ENCODE measurements at regions not wholly inside any gene's neighbourhood (a gene's known extent, or its start where the extent isn't known, plus 50 kb on each side); places are given as distances from the start of the nearest gene placed in this dataset.
"Not testable (repeated sequence)": the region's sequence is repeated elsewhere in the genome, so short reads cannot be mapped to it uniquely, and the experiment has no call there.

- no peak for TF ChIP-seq CTCF (IDR thresholded peaks at IDR 0.05; ENCODE audit: low read depth, low read length, missing control alignments)
- no peak overlapping the region for H3K4me3 ChIP-seq (ENCODE audit: low read depth, low read length)
- in situ Hi-C loops (cut with HindIII; ENCODE audit: low sequenced_read_pairs), result no loop called here
- DNase-seq (ENCODE audit: low read depth), result no peak
These were observed 448.7 kb upstream of the MYT1L start for GRCh38 chr2:2779727-2780126.

- in situ Hi-C loops (cut with HindIII; ENCODE audit: low sequenced_read_pairs), result no loop called here
- no peak for DNase-seq (ENCODE audit: low read depth)
- TF ChIP-seq CTCF (IDR thresholded peaks at IDR 0.05; ENCODE audit: low read depth, low read length, missing control alignments), result no peak
- no peak overlapping the region for H3K4me3 ChIP-seq (ENCODE audit: low read depth, low read length)
These were observed 446.8 kb upstream of the MYT1L start for GRCh38 chr2:2777876-2778275.

GRCh38 chr2:2777213-2777612 lies 446.1 kb upstream of the MYT1L start:
- DNase-seq (ENCODE audit: low read depth), result no peak
- in situ Hi-C loops (cut with HindIII; ENCODE audit: low sequenced_read_pairs), result no loop called here
- H3K4me3 ChIP-seq (ENCODE audit: low read depth, low read length), result no peak overlapping the region
- no peak for TF ChIP-seq CTCF (IDR thresholded peaks at IDR 0.05; ENCODE audit: low read depth, low read length, missing control alignments)

- no peak overlapping the region for H3K4me3 ChIP-seq (ENCODE audit: low read depth, low read length)
- no peak for DNase-seq (ENCODE audit: low read depth)
- in situ Hi-C loops (cut with HindIII; ENCODE audit: low sequenced_read_pairs), result no loop called here
- TF ChIP-seq CTCF (IDR thresholded peaks at IDR 0.05; ENCODE audit: low read depth, low read length, missing control alignments), result no peak
These were observed 443.9 kb upstream of the MYT1L start for GRCh38 chr2:2775018-2775417.

GRCh38 chr2:2773692-2774091 lies 442.6 kb upstream of the MYT1L start:
- no peak for TF ChIP-seq CTCF (IDR thresholded peaks at IDR 0.05; ENCODE audit: low read depth, low read length, missing control alignments)
- DNase-seq (ENCODE audit: low read depth), result no peak
- no peak overlapping the region for H3K4me3 ChIP-seq (ENCODE audit: low read depth, low read length)
- in situ Hi-C loops (cut with HindIII; ENCODE audit: low sequenced_read_pairs), result no loop called here

GRCh38 chr2:2773080-2773479 lies 442.0 kb upstream of the MYT1L start:
- DNase-seq (ENCODE audit: low read depth); H3K4me3 ChIP-seq (ENCODE audit: low read depth, low read length); in situ Hi-C loops (cut with HindIII; ENCODE audit: low sequenced_read_pairs): not testable (repeated sequence)

GRCh38 chr2:2771721-2772411 lies 440.8 kb upstream of the MYT1L start:
- TF ChIP-seq CTCF (IDR thresholded peaks at IDR 0.05; ENCODE audit: low read depth, low read length, missing control alignments), result no peak
- in situ Hi-C loops (cut with HindIII; ENCODE audit: low sequenced_read_pairs), result no loop called here
- DNase-seq (ENCODE audit: low read depth), result no peak
- no peak overlapping the region for H3K4me3 ChIP-seq (ENCODE audit: low read depth, low read length)

Measured in astrocyte of the cerebellum (primary cell).